NB4 (cell line): ENCODE measurements at regions not wholly inside any gene's neighbourhood (a gene's known extent, or its start where the extent isn't known, plus 50 kb on each side); places are given as distances from the start of the nearest gene placed in this dataset.

Experiments
- DNase-seq: peaks from one replicate; pipeline ENCODE4 v3.0.0; 2010; ENCODE audit warnings: low read depth
- H3K4me3 ChIP-seq: one replicate; pipeline ENCODE4 v1.5.1; 2011; ENCODE audit warnings: mild to moderate bottlenecking, low read depth, low read length, moderate library complexity
- CTCF ChIP-seq: IDR thresholded peaks from one replicate; pipeline ENCODE4 v1.5.1; 2012; ENCODE audit warnings: low read depth, low read length
- MAX ChIP-seq: IDR thresholded peaks from 2 replicates; pipeline ENCODE4 v1.6.1; 2011; ENCODE audit warnings: low read depth, low read length
- MYC ChIP-seq: IDR thresholded peaks from 2 replicates; pipeline ENCODE4 v1.6.1; 2011; ENCODE audit warnings: low read depth, low read length
- POLR2A ChIP-seq: IDR thresholded peaks from 2 replicates; pipeline ENCODE4 v1.6.1; 2011; ENCODE audit warnings: mild to moderate bottlenecking; ENCODE audit not compliant: insufficient read length; ENCODE audit errors: extremely low read depth

GRCh38 chr9:95793924-95794828 is 81.3 kb upstream of the ERCC6L2 start:
- no peak overlapping the region for H3K4me3 ChIP-seq
- TF ChIP-seq MYC = no peak
- TF ChIP-seq CTCF = no peak
- no peak for TF ChIP-seq POLR2A
- TF ChIP-seq MAX = no peak
- DNase-seq = no peak

GRCh38 chr9:95791695-95792094 is 83.8 kb upstream of the ERCC6L2 start:
- TF ChIP-seq POLR2A = no peak
- no peak for TF ChIP-seq MYC
- no peak for TF ChIP-seq CTCF
- TF ChIP-seq MAX = no peak
- peak; percentile 34 for DNase-seq
- no peak overlapping the region for H3K4me3 ChIP-seq

GRCh38 chr9:95791286-95791685 is 84.2 kb upstream of the ERCC6L2 start:
- TF ChIP-seq MYC (no peak), MAX (no peak), POLR2A (no peak), CTCF (no peak)
- DNase-seq = no peak
- no peak overlapping the region for H3K4me3 ChIP-seq

- H3K4me3 ChIP-seq = no peak overlapping the region
- DNase-seq = no peak
- TF ChIP-seq POLR2A (no peak), CTCF (no peak), MYC (no peak), MAX (no peak)
Observed at GRCh38 chr9:95788521-95788991, 86.9 kb upstream of the ERCC6L2 start.

GRCh38 chr9:95788021-95788420 is 87.5 kb upstream of the ERCC6L2 start:
- H3K4me3 ChIP-seq = no peak overlapping the region
- TF ChIP-seq POLR2A (no peak), MAX (no peak), MYC (no peak)
- DNase-seq = no peak

GRCh38 chr9:95785209-95785608 is 90.3 kb upstream of the ERCC6L2 start:
- TF ChIP-seq POLR2A (no peak), MAX (no peak)
- H3K4me3 ChIP-seq = no peak overlapping the region
- no peak for DNase-seq
